Spinal cord (tissue), 9 donors: ENCODE measurements at regions not wholly inside any gene's neighbourhood (a gene's known extent, or its start where the extent isn't known, plus 50 kb on each side); places are given as distances from the start of the nearest gene placed in this dataset.

Source experiments
- DNase-seq, 6 donors: peaks; one replicate each; pipeline versions ENCODE4 v3.0.0 to v3.0.0-alpha.2; 2013 to 2015; ENCODE audit warnings: low spot score in 6 of 6, low read depth in 4 of 6
- H3K27ac ChIP-seq: one replicate; pipeline ENCODE4 v1.5.1; 2013; ENCODE audit warnings: low read depth, low read length, control low read depth
- H3K27me3 ChIP-seq: one replicate; pipeline ENCODE4 v1.6.1; 2013; ENCODE audit warnings: low read length; ENCODE audit not compliant: control insufficient read depth, insufficient read depth
- H3K36me3 ChIP-seq: one replicate; pipeline ENCODE4 v1.6.1; 2013; ENCODE audit warnings: low read length; ENCODE audit not compliant: control insufficient read depth, insufficient read depth
- H3K4me1 ChIP-seq: one replicate; pipeline ENCODE4 v1.6.1; 2013; ENCODE audit warnings: low read length; ENCODE audit not compliant: control insufficient read depth, insufficient read depth
- H3K4me3 ChIP-seq: one replicate; pipeline ENCODE4 v1.5.1; 2013; ENCODE audit warnings: low read depth, low read length, control low read depth
- H3K9me3 ChIP-seq: one replicate; pipeline ENCODE4 v1.6.1; 2013; ENCODE audit warnings: low read length; ENCODE audit not compliant: control insufficient read depth, insufficient read depth
- WGBS: methylation state at CpG from one replicate; pipeline ENCODE4 v1.1.5; 2013; ENCODE audit warnings: missing lambda C conversion rate; ENCODE audit not compliant: insufficient coverage; 5-methylcytosine and 5-hydroxymethylcytosine counted together
- donor health status: healthy.

DNA sequence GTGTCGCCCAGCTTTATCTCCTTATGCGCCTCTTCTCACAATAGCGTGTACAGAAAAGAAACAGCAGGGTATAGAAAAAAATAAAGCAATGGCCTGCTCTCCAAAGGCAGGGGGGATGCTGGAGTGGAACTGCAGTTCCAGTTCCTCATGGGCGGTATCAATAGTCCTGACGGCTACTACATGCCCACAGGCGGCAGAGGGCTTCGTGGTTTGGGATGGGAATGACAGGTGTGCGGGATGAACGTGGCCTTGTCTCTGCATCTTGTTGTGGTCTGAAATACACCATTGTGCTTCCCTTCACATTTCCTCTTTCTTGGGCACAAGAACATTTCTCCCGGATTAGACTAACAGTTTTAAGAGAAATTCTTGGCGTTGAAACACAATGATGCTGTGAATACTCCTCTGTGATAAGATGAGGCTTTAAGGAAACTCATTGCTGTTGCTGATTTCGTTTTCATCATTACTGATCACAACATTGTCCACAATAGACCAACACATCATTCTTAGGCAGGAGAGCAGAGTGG lies 124.1 kb upstream of the IGFBP7 start:
- Histone ChIP-seq H3K27me3 (no peaks in the 10 kb centered on the region), H3K9me3 (no peaks in the 10 kb centered on the region), H3K36me3 (no peaks in the 10 kb centered on the region), H3K4me3 (no peak overlapping the region), H3K4me1 (peaks cover 3% of the 10 kb centered on the region), H3K27ac (no peak overlapping the region)
- 40% methylated on average over 2 of the region's 12 CpGs for WGBS
- no peak for DNase-seq

DNA sequence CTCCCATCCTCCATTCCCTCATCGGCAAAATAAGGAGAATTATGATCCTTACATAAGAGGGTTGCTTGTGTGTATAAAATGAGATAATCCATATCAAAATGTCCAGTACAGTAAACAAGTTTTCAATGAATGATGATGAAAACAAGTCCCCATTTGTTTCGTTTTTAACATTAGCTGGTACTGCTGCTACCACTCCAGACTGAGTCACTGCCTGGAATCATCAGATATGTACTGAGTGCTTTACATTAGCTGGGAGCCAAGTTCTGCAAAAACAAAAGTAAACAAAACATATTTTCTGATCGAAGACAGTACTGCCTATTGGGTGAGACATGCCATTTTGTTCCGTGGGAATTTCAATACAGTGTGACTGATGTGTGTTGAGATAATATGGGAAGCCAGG lies 123.2 kb upstream of the IGFBP7 start:
- no peak overlapping the region for H3K4me3 ChIP-seq
- H3K27me3 ChIP-seq = no peaks in the 10 kb centered on the region
- peaks cover 3% of the 10 kb centered on the region for H3K4me1 ChIP-seq
- no peak for DNase-seq
- no peak overlapping the region for H3K27ac ChIP-seq
- H3K9me3 ChIP-seq = no peaks in the 10 kb centered on the region
- H3K36me3 ChIP-seq = no peaks in the 10 kb centered on the region
- 41% methylated on average over 2 of the region's 4 CpGs for WGBS

GRCh38 chr4:57231781-57232180 lies 121.6 kb upstream of the IGFBP7 start:
- peaks cover 3% of the 10 kb centered on the region for H3K4me1 ChIP-seq
- no peaks in the 10 kb centered on the region for H3K36me3 ChIP-seq
- WGBS = 100% methylated on average over 2 of the region's 2 CpGs
- no peak overlapping the region for H3K4me3 ChIP-seq
- no peak for DNase-seq
- no peaks in the 10 kb centered on the region for H3K9me3 ChIP-seq
- H3K27me3 ChIP-seq = no peaks in the 10 kb centered on the region
- H3K27ac ChIP-seq = no peak overlapping the region

DNA sequence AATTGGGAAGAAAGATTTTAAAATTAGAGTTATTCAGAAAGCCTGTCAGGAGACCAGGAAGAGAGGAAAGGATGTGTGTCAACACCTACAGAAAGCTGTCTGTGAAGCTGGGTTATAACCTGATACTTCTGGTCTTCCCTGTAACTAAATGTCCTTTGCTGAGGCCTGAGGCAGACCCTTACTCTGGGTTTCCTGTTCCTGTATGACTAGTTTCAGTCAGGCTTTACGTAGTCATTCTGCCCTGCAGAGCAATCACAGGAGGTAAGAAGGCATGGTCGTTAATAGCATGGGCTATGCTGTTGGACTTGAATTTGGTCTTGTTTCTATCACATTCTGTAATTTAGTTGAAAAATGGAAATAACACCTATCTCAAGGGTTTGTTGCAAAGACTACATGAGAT lies 110.5 kb upstream of the IGFBP7 start:
- Histone ChIP-seq H3K27me3 (no peaks in the 10 kb centered on the region), H3K4me3 (no peak overlapping the region), H3K9me3 (peaks cover 2% of the 10 kb centered on the region), H3K27ac (no peak overlapping the region), H3K4me1 (no peaks in the 10 kb centered on the region), H3K36me3 (no peaks in the 10 kb centered on the region)
- DNase-seq = no peak
- no CpG with 5 or more reads among the region's 2 CpGs for WGBS

- Histone ChIP-seq H3K4me3 (no peak overlapping the region), H3K36me3 (no peaks in the 10 kb centered on the region), H3K9me3 (peaks cover 2% of the 10 kb centered on the region), H3K27ac (no peak overlapping the region), H3K4me1 (no peaks in the 10 kb centered on the region), H3K27me3 (no peaks in the 10 kb centered on the region)
- DNase-seq = no peak
- WGBS = no CpG with 5 or more reads among the region's 2 CpGs
Observed at GRCh38 chr4:57220172-57220571, 110.0 kb upstream of the IGFBP7 start.

DNA sequence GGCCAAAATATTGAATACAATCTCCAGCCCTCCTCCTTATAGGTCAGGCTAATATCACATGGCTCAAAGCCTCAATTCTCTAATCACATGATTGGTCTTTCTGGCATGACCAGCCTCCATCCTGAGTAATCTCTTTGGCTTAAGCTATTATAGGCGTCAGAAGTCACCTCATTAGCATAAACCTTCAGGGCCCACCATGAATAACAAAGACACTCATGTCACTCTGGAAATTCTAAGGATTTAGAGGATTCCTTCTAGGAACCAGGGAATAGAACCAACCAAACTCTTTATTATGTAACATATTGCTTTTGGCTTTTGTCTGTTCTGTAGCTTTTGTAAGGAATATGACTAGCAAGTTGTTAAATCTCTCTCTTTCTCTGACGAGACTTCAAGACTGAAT lies 109.2 kb upstream of the IGFBP7 start:
- DNase-seq = no peak
- Histone ChIP-seq H3K36me3 (no peaks in the 10 kb centered on the region), H3K4me1 (no peaks in the 10 kb centered on the region), H3K9me3 (peaks cover 2% of the 10 kb centered on the region), H3K27ac (no peak overlapping the region), H3K27me3 (no peaks in the 10 kb centered on the region), H3K4me3 (no peak overlapping the region)
- WGBS = no CpG with 5 or more reads among the region's 2 CpGs

DNA sequence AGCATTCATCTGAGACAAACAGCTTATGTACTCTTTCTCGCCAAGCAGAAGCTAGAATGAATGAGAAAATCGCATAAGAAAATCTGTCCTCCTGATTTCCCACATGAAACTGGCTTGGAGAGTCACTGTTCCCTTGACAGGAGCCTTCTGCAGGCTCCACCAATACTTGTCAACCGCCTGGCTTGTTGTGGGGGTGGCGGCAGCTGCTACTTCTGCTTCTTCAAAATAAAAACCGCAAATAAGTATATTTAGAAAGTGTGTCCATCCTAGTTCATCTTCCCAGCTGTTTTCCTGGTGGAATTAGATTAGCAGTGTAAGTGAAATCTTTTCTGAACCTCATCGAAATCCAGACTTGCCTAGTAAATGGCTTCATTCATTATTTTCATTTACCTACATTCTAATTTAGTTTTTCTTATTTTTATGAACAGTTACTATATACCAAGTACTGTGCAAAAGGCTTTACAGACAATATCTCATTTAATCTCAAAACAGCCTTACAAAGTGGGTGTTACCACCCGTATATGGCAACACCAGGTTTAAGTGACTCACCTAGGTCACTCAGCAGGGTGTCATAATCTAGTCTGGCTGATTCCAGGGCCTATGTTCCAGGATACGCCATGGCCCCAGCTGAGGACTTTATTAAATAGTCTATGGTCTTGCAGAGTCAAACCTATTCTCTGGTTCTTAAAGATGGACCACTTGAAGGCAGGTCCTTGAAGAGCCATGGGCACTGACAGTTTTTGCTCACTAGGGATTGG lies 104.6 kb upstream of the IGFBP7 start:
- no peaks in the 10 kb centered on the region for H3K27me3 ChIP-seq
- no peaks in the 10 kb centered on the region for H3K4me1 ChIP-seq
- WGBS = 96% methylated on average over 2 of the region's 8 CpGs
- peak in 1 of 6 donors; percentile 9 for DNase-seq
- no peak overlapping the region for H3K27ac ChIP-seq
- no peak overlapping the region for H3K4me3 ChIP-seq
- no peaks in the 10 kb centered on the region for H3K36me3 ChIP-seq
- peaks cover 3% of the 10 kb centered on the region for H3K9me3 ChIP-seq

DNA sequence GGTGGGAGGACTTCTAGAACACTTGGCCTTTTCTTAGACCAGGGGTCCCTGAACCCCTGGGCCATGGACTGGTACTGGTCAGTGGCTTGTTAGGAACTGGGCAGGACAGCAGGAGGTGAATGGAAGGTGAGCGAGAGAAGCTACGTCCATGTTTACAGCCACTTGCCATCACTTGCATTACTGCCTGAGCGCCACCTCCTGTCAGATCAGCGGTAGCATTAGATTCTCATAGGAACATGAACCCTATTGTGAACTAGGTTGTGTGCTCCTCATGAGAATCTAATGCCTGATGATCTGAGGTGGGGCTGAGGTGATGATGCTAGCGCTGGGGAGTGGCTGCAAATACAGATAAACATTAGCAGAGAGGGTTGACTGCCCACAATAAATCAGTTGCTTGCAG lies 100.9 kb upstream of the IGFBP7 start:
- Histone ChIP-seq H3K36me3 (no peaks in the 10 kb centered on the region), H3K9me3 (peaks cover 1% of the 10 kb centered on the region), H3K27me3 (no peaks in the 10 kb centered on the region), H3K27ac (no peak overlapping the region), H3K4me1 (no peaks in the 10 kb centered on the region), H3K4me3 (no peak overlapping the region)
- DNase-seq = no peak
- 95% methylated on average over 3 of the region's 5 CpGs for WGBS

DNA sequence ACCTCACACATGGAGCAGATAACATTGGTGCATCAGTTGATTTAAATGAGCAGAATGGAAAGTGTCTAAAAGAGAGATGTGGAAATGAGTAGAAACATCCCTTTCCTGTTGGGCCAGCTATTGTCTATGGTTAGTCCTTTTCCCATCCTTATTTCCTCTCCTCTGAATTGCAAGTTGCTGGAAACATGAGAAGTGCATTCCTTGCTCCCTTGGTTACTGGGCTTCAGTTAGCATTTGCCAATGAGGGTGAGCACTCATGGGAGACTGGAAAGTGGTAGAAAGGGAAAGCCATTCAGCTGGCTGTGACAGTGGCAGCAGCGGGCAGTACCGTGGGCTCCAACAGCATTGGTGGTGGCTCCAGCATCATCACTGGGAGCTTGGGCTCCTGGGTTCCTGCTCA lies 96.0 kb upstream of the IGFBP7 start:
- WGBS = 46% methylated on average over 2 of the region's 2 CpGs

GRCh38 chr4:57205580-57205979 lies 95.4 kb upstream of the IGFBP7 start:
- no peak overlapping the region for H3K4me3 ChIP-seq
- H3K27me3 ChIP-seq = no peaks in the 10 kb centered on the region
- no peak for DNase-seq
- no peaks in the 10 kb centered on the region for H3K4me1 ChIP-seq
- H3K9me3 ChIP-seq = no peaks in the 10 kb centered on the region
- no peak overlapping the region for H3K27ac ChIP-seq
- no peaks in the 10 kb centered on the region for H3K36me3 ChIP-seq
- WGBS = no CpG with 5 or more reads among the region's 1 CpG

More for the DNA sequence above, 96.0 kb upstream of the IGFBP7 start:
- no peaks in the 10 kb centered on the region for H3K27me3 ChIP-seq
- H3K27ac ChIP-seq = no peak overlapping the region
- no peaks in the 10 kb centered on the region for H3K36me3 ChIP-seq
- H3K9me3 ChIP-seq = no peaks in the 10 kb centered on the region
- no peaks in the 10 kb centered on the region for H3K4me1 ChIP-seq
- no peak overlapping the region for H3K4me3 ChIP-seq
- no peak for DNase-seq
